Myocyte (in vitro differentiated cells): ENCODE measurements at regions not wholly inside any gene's neighbourhood (a gene's known extent, or its start where the extent isn't known, plus 50 kb on each side); places are given as distances from the start of the nearest gene placed in this dataset.
"Not testable (repeated sequence)": the region's sequence is repeated elsewhere in the genome, so short reads cannot be mapped to it uniquely, and the experiment has no call there.

Source experiments
- DNase-seq: peaks from one replicate; pipeline ENCODE4 v3.0.0-alpha.2; 2012; ENCODE audit warnings: low read depth

- DNase-seq = not testable (repeated sequence)
Observed at GRCh38 chr15:20292422-20293005, 249.1 kb downstream of the GOLGA6L6 start.

- DNase-seq = not testable (repeated sequence)
Observed at GRCh38 chr15:20291616-20292015, 250.0 kb downstream of the GOLGA6L6 start.

- not testable (repeated sequence) for DNase-seq
Observed at GRCh38 chr15:20290606-20291005, 251.0 kb downstream of the GOLGA6L6 start.

- DNase-seq = not testable (repeated sequence)
Observed at GRCh38 chr15:20289538-20290103, 252.0 kb downstream of the GOLGA6L6 start.

- not testable (repeated sequence) for DNase-seq
Observed at GRCh38 chr15:20288800-20289537, 252.6 kb downstream of the GOLGA6L6 start.

GRCh38 chr15:20286559-20286958 is 255.0 kb downstream of the GOLGA6L6 start:
- DNase-seq = not testable (repeated sequence)

- DNase-seq = not testable (repeated sequence)
Observed at GRCh38 chr15:20285696-20286300, 255.8 kb downstream of the GOLGA6L6 start.

GRCh38 chr15:20284891-20285535 is 256.6 kb downstream of the GOLGA6L6 start:
- DNase-seq = not testable (repeated sequence)

GRCh38 chr15:20283651-20284050 is 257.9 kb downstream of the GOLGA6L6 start:
- not testable (repeated sequence) for DNase-seq

GRCh38 chr15:20282491-20282943 is 259.1 kb downstream of the GOLGA6L6 start:
- DNase-seq = not testable (repeated sequence)

- not testable (repeated sequence) for DNase-seq
Observed at GRCh38 chr15:20281567-20282275, 259.9 kb downstream of the GOLGA6L6 start.

GRCh38 chr15:20280933-20281463 is 260.6 kb downstream of the GOLGA6L6 start:
- DNase-seq = no peak

GRCh38 chr15:20280141-20280932 is 261.3 kb downstream of the GOLGA6L6 start:
- DNase-seq = not testable (repeated sequence)

GRCh38 chr15:20279056-20279455 is 262.5 kb downstream of the GOLGA6L6 start:
- DNase-seq = not testable (repeated sequence)

GRCh38 chr15:20278376-20278775 is 263.2 kb downstream of the GOLGA6L6 start:
- DNase-seq = not testable (repeated sequence)

GRCh38 chr15:20277451-20277850 is 264.1 kb downstream of the GOLGA6L6 start:
- not testable (repeated sequence) for DNase-seq

GRCh38 chr15:20276312-20277114 is 265.1 kb downstream of the GOLGA6L6 start:
- DNase-seq = not testable (repeated sequence)

GRCh38 chr15:20275373-20275967 is 266.1 kb downstream of the GOLGA6L6 start:
- not testable (repeated sequence) for DNase-seq
